ENCODE measurements at regions not wholly inside any gene's neighbourhood (a gene's known extent, or its start where the extent isn't known, plus 50 kb on each side); places are given as distances from the start of the nearest gene placed in this dataset.

DNA sequence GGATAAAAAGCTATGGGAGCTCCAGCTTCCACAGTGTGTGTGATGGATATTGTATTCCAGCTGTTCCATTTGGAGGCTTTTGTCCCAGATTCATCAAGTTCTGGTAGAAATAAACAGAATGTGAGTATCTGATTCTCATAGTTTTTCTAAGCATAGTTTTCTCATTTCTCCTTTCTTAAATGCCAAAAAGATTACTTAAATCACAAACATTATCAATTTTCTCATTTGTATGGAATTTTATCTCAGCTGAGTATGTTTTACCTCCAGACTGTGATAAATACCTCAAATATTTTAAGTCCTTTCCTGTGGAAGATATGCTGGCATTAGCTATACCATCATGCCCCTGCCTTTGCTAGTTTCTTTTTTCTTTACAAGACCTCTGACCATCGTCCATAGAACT lies 767.3 kb downstream of the TFAP2A start:
- DNase-seq: no peak

DNA sequence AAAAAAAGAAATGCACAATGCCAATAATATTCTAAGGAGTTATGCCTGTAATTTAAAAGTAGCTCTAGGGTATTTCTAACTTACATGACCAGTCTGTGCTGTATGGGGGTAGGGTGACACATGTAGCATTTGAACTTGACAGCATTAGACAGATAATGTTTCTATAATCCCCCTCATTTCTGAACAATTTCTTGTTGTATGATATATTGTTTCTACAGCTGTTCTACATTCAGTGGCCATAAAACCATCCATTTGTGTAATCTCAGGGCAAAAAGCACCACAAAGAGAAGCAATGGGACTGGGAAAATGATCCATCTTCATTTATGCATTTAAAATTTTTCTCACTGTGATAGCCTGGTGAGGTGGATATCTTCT lies 767.8 kb downstream of the TFAP2A start:
- no peak for DNase-seq

DNA sequence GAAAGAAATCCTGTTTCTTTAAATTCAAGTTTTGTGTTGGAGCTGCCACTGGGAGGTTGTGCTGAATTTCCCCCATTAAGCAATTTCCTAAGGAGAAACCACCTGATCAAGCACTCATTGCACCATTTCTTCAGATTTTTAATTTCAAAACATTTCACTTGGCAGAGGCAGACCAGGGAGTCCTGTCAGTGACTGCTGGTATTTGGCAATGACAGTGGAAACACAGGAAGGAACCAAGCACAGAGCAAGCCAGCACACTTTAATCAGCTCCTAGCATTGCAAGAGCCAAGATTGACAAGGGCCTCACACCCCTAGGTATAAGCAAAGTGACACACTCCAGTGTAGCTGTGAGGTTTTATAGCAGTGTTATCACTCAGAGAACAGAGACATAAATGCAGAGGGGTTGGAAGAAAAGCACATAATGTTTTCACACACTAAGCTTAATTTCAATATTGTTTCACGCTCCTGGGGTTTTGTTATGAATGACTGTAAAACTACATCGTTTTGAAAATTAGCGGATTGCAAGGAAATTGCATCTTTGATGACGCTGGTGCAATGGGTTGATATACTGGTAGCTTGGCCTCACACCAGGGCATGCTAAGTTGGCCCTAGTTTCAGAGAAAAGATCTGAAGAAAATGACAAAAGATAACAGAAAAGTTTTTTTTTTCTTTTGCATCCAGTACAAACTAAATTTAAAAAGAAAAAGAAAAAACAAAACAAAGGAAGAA lies 768.4 kb downstream of the TFAP2A start:
- DNase-seq: no peak

DNA sequence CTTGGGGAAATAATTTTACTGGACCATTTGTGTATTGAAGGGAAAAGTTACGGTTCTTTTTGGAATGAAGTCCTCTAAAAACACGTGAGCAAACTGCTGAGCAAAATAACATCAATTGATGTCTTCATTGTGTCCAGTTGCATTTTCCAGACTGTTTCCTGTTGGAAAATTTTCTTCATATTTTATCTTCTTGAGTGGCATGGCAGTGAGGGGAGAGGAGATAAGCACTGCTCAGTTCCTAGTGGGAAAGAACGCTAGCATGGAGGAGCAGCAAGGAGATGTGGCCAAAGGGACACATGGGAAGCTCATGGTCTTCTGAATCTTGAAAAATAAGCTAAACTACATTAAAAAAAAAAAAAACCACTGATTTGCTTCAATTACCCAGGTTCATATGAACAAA lies 776.0 kb downstream of the TFAP2A start:
- no peak for DNase-seq

DNA sequence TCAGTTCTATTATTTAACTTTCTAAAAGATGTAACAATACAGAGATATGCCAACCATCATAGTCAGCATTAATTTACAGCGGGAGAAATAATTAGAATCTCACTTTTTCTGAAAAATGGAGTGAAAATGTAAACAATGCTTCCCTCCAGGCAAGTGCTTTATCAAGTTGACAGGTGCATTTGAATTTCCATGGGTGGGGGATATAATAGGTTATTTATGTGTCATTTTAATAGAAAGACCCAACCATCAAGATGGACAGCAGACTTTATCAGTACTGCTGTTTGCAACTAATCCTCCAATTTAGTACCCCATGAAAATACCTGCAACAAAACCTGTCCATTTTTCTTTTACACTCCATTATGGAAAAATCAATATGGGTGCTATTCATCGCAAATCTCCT lies 780.1 kb downstream of the TFAP2A start:
- DNase-seq: no peak

DNA sequence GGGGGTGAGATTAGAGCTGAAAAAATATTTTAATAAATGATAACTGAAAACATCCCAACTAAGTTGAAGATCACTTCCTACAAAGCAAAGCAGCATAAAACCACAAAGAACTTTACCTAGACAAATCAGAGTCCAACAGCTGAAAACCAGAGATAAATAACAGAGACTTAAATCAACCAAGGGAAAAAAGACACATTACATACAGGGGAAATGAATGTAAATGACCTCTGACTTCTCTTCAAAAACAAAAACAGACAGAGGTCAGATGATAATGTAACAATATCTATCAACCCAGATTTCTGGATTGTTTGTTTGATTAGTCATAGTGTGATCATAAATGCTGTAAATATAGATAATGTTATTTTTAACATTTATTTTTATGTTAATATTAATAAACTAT lies 782.8 kb downstream of the TFAP2A start:
- no peak for DNase-seq

DNA sequence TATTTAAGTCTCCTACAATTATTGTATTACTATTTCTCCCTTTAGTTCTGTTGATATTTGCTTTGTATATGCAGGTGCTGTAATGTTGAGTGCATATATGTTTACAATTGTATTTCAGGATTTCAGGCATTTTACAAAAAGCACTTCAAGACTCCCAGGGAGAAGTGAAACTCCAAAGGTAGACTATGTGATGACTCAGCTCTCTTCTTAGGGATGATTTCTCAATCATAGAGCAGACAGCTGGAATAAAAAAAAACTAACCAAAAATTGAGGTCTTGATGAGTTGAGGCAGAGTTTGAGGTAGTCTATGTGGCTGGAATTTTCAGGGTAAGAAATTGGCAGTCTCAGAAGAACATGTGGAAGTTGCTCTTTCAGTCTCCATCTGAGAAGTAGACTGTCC lies 786.1 kb downstream of the TFAP2A start:
- no peak for DNase-seq

DNA sequence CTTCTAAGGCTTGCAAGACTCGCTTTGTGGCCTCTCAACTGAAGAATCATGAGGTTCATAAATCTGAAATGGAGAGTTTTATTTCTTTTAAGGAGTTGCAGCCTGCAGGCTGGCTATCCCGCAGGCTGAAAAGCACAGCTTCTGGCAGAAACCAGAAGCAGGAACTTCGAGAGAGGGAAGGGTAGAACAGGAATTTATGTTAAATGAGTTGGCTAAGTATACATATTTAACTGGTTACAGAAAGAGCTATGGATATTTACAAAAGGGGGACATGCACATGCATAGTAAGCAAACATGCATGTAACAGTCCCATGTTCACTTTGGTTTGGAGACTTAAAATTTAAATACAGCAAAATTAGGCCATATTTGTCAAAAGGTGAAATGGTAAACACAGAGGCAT lies 787.0 kb downstream of the TFAP2A start:
- DNase-seq: no peak

DNA sequence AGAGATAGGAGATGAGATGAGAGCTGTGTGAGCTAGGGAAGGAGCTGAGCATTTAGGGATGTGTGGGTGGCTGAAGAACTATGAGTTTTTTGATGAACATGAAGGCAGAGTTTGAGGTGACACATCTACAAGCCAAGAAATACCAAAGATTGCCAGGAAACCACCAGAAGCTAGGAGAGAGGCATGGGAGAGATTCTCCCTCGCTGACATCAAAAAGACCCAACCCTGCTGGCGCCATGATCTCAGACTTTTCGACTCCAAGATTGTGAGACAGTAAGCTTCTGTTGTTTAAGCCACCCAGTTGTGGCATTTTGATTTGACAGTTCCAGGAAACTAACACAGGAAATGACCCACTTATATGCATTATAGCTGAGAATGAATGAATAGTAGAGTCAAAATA lies 790.9 kb downstream of the TFAP2A start:
- DNase-seq: no peak

DNA sequence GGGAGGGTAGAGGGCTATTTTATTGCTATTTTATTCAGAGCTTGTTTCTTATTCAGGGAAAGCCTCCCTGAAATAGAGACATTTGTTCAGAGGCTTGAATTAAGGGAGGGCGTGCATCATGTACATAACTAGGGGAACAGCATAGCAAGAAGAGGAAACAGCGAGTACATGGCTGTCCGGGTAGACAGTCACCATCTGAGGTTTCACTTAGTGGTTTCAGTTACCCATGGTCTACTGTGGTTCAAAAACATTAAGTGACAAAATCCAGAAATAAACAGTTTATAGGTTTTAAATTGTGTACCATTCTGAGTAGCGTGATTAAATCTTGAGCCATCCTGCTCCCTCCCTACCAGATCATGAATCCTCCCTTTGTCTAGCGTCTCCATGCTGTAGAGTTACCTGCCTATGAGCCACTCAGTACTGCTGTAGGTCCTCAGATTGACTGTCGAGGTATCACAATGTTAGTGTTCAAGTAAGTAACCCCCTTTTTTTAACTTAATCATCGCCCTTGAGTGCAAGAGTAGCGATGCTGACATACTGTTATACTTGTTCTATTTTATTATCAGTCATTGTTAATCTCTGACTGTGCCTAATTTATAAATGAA lies 791.5 kb downstream of the TFAP2A start:
- no peak for DNase-seq

DNA sequence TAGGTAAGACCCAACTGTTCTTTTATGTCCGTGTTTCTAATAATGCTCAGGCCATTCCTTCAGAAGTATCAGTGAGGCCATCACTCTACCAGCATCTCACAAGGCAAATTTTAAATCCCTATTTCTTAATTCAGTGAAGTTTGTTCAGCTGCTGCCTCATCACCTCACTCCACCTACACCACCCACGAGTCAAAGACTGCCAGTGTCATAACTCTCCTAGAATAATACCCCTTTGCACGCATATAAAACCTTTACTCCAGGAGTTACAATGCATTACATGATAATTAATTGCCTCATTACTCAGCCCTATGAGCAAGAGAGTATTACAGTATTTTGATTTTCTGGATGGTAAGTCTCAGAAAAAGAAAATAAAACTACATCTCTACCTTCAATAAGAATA lies 793.6 kb downstream of the TFAP2A start:
- DNase-seq: no peak

DNA sequence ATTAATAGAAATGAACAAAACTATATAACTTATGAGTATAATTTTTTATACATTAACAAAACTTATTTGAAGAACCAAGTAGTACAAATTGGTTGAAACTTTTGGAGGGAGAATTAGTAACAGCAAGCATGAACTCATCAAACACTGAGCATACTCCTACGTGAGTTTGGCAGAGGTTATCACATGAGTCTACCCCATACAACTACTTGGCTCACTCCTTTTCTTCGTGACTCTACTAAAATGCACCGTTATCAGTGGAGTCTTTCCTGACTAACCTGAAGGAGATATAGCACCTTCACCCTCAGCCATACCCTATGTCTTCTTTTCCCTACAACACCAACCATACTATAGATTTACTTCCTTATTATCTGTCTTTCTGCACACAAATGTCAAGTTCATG lies 794.2 kb downstream of the TFAP2A start:
- DNase-seq: no peak

DNA sequence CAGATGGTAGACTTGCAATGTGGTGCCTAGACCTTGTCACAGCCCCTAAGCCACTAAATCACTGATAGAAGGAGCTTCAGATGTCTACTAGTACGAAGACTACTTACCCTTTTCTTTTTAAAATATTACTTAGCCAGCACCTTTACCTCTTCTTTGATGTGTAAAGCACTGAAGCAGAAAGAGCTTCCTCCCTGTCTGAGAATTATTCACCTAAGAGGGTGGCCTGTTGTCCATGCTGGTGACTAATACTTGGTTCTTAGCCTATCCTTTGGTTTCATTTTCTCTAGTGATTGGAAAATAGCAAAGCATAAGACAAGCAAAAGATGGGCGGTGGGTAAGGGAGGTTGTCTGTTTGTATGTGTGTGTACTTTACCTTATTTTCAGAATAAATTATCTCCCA lies 794.6 kb downstream of the TFAP2A start:
- DNase-seq: no peak

DNA sequence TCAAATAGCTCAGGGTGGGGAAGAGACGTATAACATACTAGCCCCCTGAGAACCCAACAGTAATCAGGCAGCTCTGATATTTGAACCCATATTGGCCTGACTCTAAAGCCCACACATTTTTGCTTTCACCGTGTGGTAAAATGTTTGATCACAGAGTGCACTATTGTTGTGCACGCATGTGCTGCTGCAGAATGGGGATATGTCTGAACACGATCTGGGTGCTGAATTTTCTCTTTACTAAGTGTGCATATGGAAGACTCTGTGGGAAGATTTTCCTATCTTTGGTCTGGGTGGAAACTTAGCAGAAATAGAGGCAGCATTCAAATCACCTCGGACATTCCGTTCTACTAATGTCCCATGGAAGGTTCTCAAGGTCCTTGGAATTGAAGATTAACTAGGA lies 800.1 kb downstream of the TFAP2A start:
- no peak for DNase-seq

DNA sequence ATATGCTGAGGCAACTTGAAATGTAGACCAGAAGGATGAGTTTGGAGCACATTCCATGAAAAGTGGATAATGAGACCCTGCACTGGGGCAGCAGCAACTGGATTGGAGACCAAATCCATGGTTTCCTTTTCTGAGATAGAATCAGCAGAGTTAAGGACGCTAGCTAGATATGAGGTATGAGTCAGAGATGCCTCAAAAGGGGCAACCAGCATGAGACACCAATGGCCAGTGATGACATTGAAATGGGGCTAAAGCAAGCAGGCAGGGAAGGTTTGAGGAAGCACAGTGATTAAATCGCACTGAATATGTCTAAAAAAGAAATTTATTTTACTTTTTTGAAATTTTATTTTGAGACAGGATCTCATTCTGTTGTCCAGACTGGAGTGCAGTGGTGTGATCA lies 802.4 kb downstream of the TFAP2A start:
- no peak for DNase-seq

DNA sequence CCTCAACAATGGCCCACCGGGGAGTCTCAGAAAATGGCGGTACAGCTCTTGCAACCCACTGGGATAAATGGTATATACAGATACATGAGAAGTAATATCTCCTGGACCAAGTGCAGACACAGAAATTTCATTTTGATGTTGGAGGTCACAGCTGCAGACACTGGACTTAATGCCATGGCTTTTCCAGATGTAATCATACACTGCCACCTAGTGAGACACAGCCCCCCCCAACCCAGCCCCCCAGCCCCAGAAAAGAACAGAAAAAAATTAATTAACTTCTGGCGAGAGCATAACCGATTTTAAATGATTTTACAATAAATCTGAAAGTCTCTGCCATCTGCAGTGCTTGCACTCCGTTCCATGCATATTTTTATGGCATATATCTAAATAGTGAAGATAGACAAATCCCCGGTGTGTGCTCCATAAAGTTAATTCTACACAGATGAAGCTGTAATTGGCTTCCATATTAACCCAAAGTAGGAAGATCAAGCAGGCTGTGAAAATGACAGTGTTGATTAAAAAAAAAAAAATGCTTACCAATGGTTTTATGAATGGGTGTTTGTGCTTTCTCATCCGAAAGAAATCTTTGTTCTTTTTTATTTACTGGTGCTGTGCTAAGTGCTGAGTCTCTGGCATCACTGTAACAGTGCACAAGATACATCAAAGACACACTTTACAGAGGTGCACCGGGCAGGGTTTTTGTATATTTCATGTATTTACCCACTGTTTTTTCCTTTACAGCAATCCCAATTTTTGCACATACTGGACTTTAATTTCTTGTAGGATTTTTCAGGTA lies 804.1 kb downstream of the TFAP2A start:
- DNase-seq: no peak

DNA sequence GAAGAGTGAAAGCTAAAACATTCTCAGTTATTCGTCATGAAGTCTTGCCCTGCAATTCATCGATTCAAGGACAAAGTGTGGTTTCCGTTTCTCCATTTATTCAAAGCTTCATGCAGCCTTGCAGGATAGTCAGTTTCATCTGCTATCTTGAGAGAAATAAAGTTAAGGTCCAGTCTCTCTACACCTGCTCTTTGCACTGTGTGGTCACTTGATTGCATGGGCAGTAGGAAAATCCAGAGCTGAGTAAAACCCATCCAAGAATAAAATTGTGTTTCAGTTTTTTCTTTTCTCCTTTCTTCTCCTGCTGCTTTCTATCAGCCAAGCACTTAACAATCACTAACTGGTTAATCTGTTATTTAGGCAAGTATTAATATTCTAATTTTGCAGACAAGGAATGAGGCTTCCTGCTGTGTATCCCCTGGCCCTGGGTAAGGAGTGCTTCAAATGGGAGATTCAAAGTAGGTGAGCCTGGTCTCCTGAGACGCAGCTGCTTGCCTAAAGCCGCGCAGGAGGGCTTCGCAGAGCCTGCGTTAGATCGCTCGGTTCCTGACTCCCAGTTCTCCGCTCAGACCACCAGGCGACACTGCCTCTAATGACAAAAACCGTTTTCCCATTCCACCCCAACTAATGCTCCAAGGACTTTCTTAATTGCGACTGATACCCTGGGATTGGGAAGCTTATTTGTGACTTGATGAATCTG lies 808.3 kb downstream of the TFAP2A start:
- DNase-seq: no peak

DNA sequence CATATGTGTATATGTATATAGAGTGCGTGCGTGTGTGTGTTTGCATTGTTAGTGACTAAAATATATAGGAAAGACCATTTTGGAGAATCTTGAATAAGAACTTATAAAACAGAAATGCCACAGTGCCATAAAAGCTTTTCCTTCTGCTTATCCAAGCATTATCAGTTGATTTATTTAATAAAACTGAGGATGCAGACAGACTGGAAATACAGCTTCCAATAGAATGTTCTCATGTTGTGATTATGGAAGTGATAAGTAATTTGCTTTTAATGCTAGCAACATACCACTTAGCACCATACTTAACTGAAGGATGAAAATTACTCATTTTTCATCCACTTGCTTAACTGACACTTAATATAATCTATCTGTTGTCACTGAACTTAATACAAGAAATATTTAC lies 820.1 kb downstream of the TFAP2A start:
- no peak for DNase-seq

DNA sequence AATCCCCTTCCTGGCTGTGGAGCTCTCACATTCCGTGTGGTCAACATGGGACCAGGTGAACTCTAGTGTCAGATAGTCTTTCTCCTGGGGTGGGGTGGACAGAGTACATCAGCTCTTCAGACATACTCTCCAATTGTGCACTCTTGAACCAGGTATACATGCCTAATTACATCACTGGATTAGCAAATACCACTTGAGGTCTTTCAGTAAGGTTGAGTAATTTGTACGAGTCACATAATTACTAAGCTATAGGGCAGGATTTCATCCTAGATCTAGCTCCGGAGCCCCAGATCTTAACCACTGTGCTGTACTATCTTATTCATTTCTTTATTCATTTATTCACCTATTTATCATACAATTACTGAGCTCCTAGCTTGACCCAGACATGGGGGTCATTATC lies 821.3 kb downstream of the TFAP2A start:
- no peak for DNase-seq

DNA sequence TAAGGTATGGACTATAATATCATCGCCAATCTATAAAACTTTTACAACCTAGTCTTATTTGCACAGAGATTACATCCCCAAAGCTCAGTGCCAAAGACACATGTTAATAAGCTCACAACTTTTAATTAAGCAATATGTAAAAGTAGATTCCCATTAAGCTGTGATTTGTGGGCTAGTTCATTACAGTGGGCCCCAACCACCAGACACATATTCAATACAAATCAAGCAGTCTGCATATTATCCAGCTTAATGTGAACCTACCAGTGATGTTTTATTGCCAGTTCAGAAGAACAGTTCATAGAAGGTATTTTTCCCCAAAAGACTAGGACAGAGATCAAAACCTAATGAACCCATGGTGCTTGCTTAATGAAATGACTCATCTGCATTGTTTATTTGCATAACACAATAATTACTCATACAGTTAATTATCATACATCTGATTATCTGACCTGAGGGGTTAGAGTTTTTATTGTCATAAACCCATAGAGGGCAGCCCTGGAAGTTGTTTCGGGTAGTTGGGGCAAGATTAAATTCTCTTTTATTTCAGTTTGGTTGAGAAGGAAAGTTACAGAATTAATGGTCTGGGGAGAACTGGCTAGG lies 831.0 kb downstream of the TFAP2A start:
- no peak for DNase-seq

DNA sequence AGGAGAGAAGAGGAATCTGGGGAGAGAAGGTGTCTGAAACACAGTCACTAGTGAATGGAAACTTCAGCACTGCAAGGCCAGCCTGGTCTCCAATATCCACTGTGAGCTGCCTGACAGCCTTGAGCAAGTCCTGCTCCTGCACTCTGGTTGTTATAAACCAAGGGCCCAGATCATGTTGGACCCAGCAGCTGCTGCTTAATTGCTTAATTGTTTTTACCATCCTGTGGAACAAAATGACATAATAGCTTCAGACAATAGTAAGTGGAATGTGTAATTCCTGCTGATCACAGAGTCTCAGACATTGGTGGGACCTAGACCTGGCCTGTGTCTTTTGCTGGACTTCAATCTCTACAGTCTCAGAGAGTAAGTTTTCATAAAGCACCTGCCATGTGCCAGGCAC lies 833.7 kb downstream of the TFAP2A start:
- no peak for DNase-seq

DNA sequence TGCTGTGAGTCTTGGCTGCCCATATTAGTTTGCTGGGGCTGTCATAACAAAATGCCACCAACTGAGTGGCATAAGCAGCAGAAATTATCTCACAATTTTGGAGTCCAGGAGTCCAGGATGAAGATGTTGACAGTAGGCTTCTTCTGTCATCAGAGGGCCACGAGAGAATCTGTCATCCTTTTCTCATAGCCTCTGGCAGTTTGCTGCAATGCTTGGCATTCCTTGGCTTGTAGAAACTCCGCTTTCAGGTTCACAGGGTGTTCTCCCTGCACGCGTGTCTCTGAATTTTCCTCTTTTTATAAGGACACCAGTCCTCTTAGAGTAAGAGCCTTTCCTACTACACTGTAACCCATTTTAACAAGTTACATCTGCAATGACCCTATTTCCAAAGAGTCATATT lies 838.4 kb downstream of the TFAP2A start:
- no peak for DNase-seq

DNA sequence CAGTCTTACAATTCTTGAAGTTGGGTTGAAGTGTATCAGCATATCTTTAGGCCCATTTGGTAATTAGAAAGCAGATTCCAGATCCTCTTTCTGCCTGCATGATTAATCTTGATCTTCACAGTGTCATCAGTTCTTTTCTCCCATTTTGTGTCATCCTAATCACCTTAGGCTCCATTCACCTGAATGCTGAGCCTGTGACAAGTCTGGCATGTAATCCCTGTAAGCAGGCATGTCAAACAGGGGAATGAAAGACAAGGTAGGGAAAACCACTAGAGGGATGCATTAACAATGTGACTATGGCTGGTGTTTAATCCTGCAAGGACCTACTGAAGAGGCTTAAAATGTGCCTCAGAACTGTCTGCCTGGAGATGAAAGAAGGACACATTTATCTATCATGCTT lies 848.8 kb downstream of the TFAP2A start:
- no peak for DNase-seq
